ENCODE measurements at regions not wholly inside any gene's neighbourhood (a gene's known extent, or its start where the extent isn't known, plus 50 kb on each side); places are given as distances from the start of the nearest gene placed in this dataset.

GRCh38 chr10:71068861-71069271 is 143.5 kb upstream of the UNC5B start:
- no peaks in the 10 kb centered on the region for H3K9me3 ChIP-seq (ENCODE audit: insufficient read depth, low read depth, low read length)
- no peak overlapping the region for H3K27ac ChIP-seq (ENCODE audit: low read length)
- H3K4me3 ChIP-seq (ENCODE audit: low read length), result no peak overlapping the region
- no peaks in the 10 kb centered on the region for H3K36me3 ChIP-seq (ENCODE audit: insufficient read depth, low read depth, low read length)
- H3K4me1 ChIP-seq (ENCODE audit: insufficient read depth, low read length), result 0 out of 2 replicates have a peak, but pooled peaks cover 2% of the 10 kb centered on the region
- H3K27me3 ChIP-seq (ENCODE audit: insufficient read depth, low read length), result no peaks in the 10 kb centered on the region
- no peak overlapping the region; the same call in 1 of the 2 replicates for H3K9ac ChIP-seq (ENCODE audit: low read depth, low read length)

GRCh38 chr10:71069909-71070666 is 142.3 kb upstream of the UNC5B start:
- Histone ChIP-seq H3K4me1 (ENCODE audit: insufficient read depth, low read length) (peaks cover 6% of the 10 kb centered on the region; the same call in 1 of the 2 replicates), H3K27ac (ENCODE audit: low read length) (no peak overlapping the region), H3K27me3 (ENCODE audit: insufficient read depth, low read length) (no peaks in the 10 kb centered on the region), H3K9ac (ENCODE audit: low read depth, low read length) (no peak overlapping the region), H3K9me3 (ENCODE audit: insufficient read depth, low read depth, low read length) (no peaks in the 10 kb centered on the region), H3K36me3 (ENCODE audit: insufficient read depth, low read depth, low read length) (no peaks in the 10 kb centered on the region), H3K4me3 (ENCODE audit: low read length) (no peak overlapping the region)

GRCh38 chr10:71070741-71071140 is 141.6 kb upstream of the UNC5B start:
- Histone ChIP-seq H3K4me3 (ENCODE audit: low read length) (no peak overlapping the region), H3K9me3 (ENCODE audit: insufficient read depth, low read depth, low read length) (no peaks in the 10 kb centered on the region), H3K27ac (ENCODE audit: low read length) (no peak overlapping the region), H3K27me3 (ENCODE audit: insufficient read depth, low read length) (no peaks in the 10 kb centered on the region), H3K36me3 (ENCODE audit: insufficient read depth, low read depth, low read length) (no peaks in the 10 kb centered on the region), H3K4me1 (ENCODE audit: insufficient read depth, low read length) (peaks cover 6% of the 10 kb centered on the region; the same call in 1 of the 2 replicates), H3K9ac (ENCODE audit: low read depth, low read length) (no peak overlapping the region)

- H3K27ac ChIP-seq (ENCODE audit: low read length), result no peak overlapping the region
- H3K4me3 ChIP-seq (ENCODE audit: low read length), result no peak overlapping the region
- H3K4me1 ChIP-seq (ENCODE audit: insufficient read depth, low read length), result peaks cover 9% of the 10 kb centered on the region; the same call in 1 of the 2 replicates
- no peaks in the 10 kb centered on the region for H3K36me3 ChIP-seq (ENCODE audit: insufficient read depth, low read depth, low read length)
- H3K27me3 ChIP-seq (ENCODE audit: insufficient read depth, low read length), result no peaks in the 10 kb centered on the region
- no peaks in the 10 kb centered on the region for H3K9me3 ChIP-seq (ENCODE audit: insufficient read depth, low read depth, low read length)
- H3K9ac ChIP-seq (ENCODE audit: low read depth, low read length), result no peak overlapping the region
Measured at GRCh38 chr10:71072131-71072822, 140.1 kb upstream of the UNC5B start.

- Histone ChIP-seq H3K4me1 (ENCODE audit: insufficient read depth, low read length) (peaks cover 13% of the 10 kb centered on the region; the same call in 1 of the 2 replicates), H3K27me3 (ENCODE audit: insufficient read depth, low read length) (peaks cover 3% of the 10 kb centered on the region; the same call in 1 of the 2 replicates), H3K9me3 (ENCODE audit: insufficient read depth, low read depth, low read length) (no peaks in the 10 kb centered on the region), H3K4me3 (ENCODE audit: low read length) (no peak overlapping the region), H3K9ac (ENCODE audit: low read depth, low read length) (no peak overlapping the region), H3K36me3 (ENCODE audit: insufficient read depth, low read depth, low read length) (no peaks in the 10 kb centered on the region), H3K27ac (ENCODE audit: low read length) (no peak overlapping the region)
Measured at GRCh38 chr10:71072823-71073210, 139.6 kb upstream of the UNC5B start.

- H3K27me3 ChIP-seq (ENCODE audit: insufficient read depth, low read length), result peaks cover 7% of the 10 kb centered on the region; the same call in 1 of the 2 replicates
- H3K36me3 ChIP-seq (ENCODE audit: insufficient read depth, low read depth, low read length), result no peaks in the 10 kb centered on the region
- peaks cover 13% of the 10 kb centered on the region; the same call in 1 of the 2 replicates for H3K4me1 ChIP-seq (ENCODE audit: insufficient read depth, low read length)
- no peak overlapping the region for H3K27ac ChIP-seq (ENCODE audit: low read length)
- H3K9me3 ChIP-seq (ENCODE audit: insufficient read depth, low read depth, low read length), result no peaks in the 10 kb centered on the region
- H3K9ac ChIP-seq (ENCODE audit: low read depth, low read length), result no peak overlapping the region
- no peak overlapping the region for H3K4me3 ChIP-seq (ENCODE audit: low read length)
Measured at GRCh38 chr10:71073451-71074175, 138.8 kb upstream of the UNC5B start.

GRCh38 chr10:71074176-71074755 is 138.1 kb upstream of the UNC5B start:
- peaks cover 13% of the 10 kb centered on the region; the same call in 1 of the 2 replicates for H3K4me1 ChIP-seq (ENCODE audit: insufficient read depth, low read length)
- H3K36me3 ChIP-seq (ENCODE audit: insufficient read depth, low read depth, low read length), result no peaks in the 10 kb centered on the region
- H3K27me3 ChIP-seq (ENCODE audit: insufficient read depth, low read length), result peaks cover 7% of the 10 kb centered on the region; the same call in 1 of the 2 replicates
- no peak overlapping the region for H3K4me3 ChIP-seq (ENCODE audit: low read length)
- no peak overlapping the region for H3K9ac ChIP-seq (ENCODE audit: low read depth, low read length)
- H3K9me3 ChIP-seq (ENCODE audit: insufficient read depth, low read depth, low read length), result no peaks in the 10 kb centered on the region
- no peak overlapping the region for H3K27ac ChIP-seq (ENCODE audit: low read length)

- Histone ChIP-seq H3K36me3 (ENCODE audit: insufficient read depth, low read depth, low read length) (no peaks in the 10 kb centered on the region), H3K9me3 (ENCODE audit: insufficient read depth, low read depth, low read length) (no peaks in the 10 kb centered on the region), H3K27ac (ENCODE audit: low read length) (no peak overlapping the region), H3K4me3 (ENCODE audit: low read length) (no peak overlapping the region), H3K4me1 (ENCODE audit: insufficient read depth, low read length) (peaks cover 13% of the 10 kb centered on the region; the same call in 1 of the 2 replicates), H3K27me3 (ENCODE audit: insufficient read depth, low read length) (peaks cover 7% of the 10 kb centered on the region), H3K9ac (ENCODE audit: low read depth, low read length) (no peak overlapping the region)
Measured at GRCh38 chr10:71075086-71075758, 137.1 kb upstream of the UNC5B start.

- Histone ChIP-seq H3K27ac (ENCODE audit: low read length) (no peak overlapping the region), H3K4me3 (ENCODE audit: low read length) (no peak overlapping the region), H3K27me3 (ENCODE audit: insufficient read depth, low read length) (peaks cover 7% of the 10 kb centered on the region)
Measured at GRCh38 chr10:71075759-71076472, 136.5 kb upstream of the UNC5B start.

GRCh38 chr10:71076473-71077142 is 135.8 kb upstream of the UNC5B start:
- H3K9me3 ChIP-seq (ENCODE audit: insufficient read depth, low read depth, low read length), result no peaks in the 10 kb centered on the region
- no peaks in the 10 kb centered on the region for H3K36me3 ChIP-seq (ENCODE audit: insufficient read depth, low read depth, low read length)
- peaks cover 7% of the 10 kb centered on the region for H3K27me3 ChIP-seq (ENCODE audit: insufficient read depth, low read length)
- no peak overlapping the region for H3K27ac ChIP-seq (ENCODE audit: low read length)
- H3K9ac ChIP-seq (ENCODE audit: low read depth, low read length), result no peak overlapping the region
- H3K4me3 ChIP-seq (ENCODE audit: low read length), result no peak overlapping the region
- peaks cover 13% of the 10 kb centered on the region; the same call in 1 of the 2 replicates for H3K4me1 ChIP-seq (ENCODE audit: insufficient read depth, low read length)

More at GRCh38 chr10:71075759-71076472, 136.5 kb upstream of the UNC5B start:
- no peaks in the 10 kb centered on the region for H3K9me3 ChIP-seq (ENCODE audit: insufficient read depth, low read depth, low read length)
- H3K36me3 ChIP-seq (ENCODE audit: insufficient read depth, low read depth, low read length), result no peaks in the 10 kb centered on the region
- H3K9ac ChIP-seq (ENCODE audit: low read depth, low read length), result no peak overlapping the region
- peaks cover 13% of the 10 kb centered on the region; the same call in 1 of the 2 replicates for H3K4me1 ChIP-seq (ENCODE audit: insufficient read depth, low read length)

All from iPS-20b (cell line).